ENCODE measurements at regions not wholly inside any gene's neighbourhood (a gene's known extent, or its start where the extent isn't known, plus 50 kb on each side); places are given as distances from the start of the nearest gene placed in this dataset.
"Not testable (repeated sequence)": the region's sequence is repeated elsewhere in the genome, so short reads cannot be mapped to it uniquely, and the experiment has no call there.

DNA sequence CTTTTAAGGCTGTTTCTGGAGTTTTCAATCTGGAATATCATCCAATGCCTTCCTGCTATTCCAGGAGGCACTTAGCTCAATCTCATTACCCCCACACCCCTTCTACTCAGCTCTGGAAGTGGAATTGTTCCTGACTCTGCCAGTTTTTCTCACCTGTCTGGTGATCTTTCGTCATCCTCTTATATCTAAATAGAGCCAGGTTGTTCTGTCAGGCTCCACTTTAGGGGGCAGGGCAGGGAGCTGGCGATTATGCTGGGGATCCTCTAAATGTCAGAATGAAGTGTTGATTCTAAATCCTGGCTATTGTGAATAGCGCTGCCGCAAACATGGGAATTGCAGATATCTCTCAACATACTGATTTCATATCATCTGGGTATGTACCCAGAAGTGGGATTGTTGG, 63.6 kb upstream of the ETV3 start:
- no peak overlapping the region for H3K9ac ChIP-seq (ENCODE audit: low read length in 2 of 2)

GRCh38 chr1:157200451-157200850, 62.3 kb upstream of the ETV3 start:
- no peak overlapping the region for H3K9ac ChIP-seq (ENCODE audit: low read length in 2 of 2)
- peaks cover 5 to 7% of the 10 kb centered on the region in 2 donors for H3K27me3 ChIP-seq (ENCODE audit: control insufficient read depth in 1 of 2, insufficient read depth in 2 of 2, low read length in 2 of 2)
- no peak overlapping the region for H3K4me3 ChIP-seq (ENCODE audit: low read length in 2 of 2)
- no peaks in the 10 kb centered on the region for H3K4me1 ChIP-seq (ENCODE audit: control insufficient read depth, insufficient read depth, low read length)
- H3K9me3 ChIP-seq (ENCODE audit: control insufficient read depth in 2 of 2, low read length in 2 of 2) = no peaks in the 10 kb centered on the region
- no peak overlapping the region for H3K27ac ChIP-seq (ENCODE audit: low read length)
- no peaks in the 10 kb centered on the region for H3K36me3 ChIP-seq (ENCODE audit: control insufficient read depth in 2 of 2, insufficient read depth in 2 of 2, low read length in 2 of 2)

More for the DNA sequence above, 63.6 kb upstream of the ETV3 start:
- no peak overlapping the region for H3K4me3 ChIP-seq (ENCODE audit: low read length in 2 of 2)
- H3K4me1 ChIP-seq (ENCODE audit: control insufficient read depth, insufficient read depth, low read length) = no peaks in the 10 kb centered on the region
- H3K36me3 ChIP-seq (ENCODE audit: control insufficient read depth in 2 of 2, insufficient read depth in 2 of 2, low read length in 2 of 2) = no peaks in the 10 kb centered on the region
- H3K9me3 ChIP-seq (ENCODE audit: control insufficient read depth in 2 of 2, low read length in 2 of 2) = no peaks in the 10 kb centered on the region
- H3K27ac ChIP-seq (ENCODE audit: low read length) = no peak overlapping the region
- peaks cover 5 to 7% of the 10 kb centered on the region in 2 donors for H3K27me3 ChIP-seq (ENCODE audit: control insufficient read depth in 1 of 2, insufficient read depth in 2 of 2, low read length in 2 of 2)

DNA sequence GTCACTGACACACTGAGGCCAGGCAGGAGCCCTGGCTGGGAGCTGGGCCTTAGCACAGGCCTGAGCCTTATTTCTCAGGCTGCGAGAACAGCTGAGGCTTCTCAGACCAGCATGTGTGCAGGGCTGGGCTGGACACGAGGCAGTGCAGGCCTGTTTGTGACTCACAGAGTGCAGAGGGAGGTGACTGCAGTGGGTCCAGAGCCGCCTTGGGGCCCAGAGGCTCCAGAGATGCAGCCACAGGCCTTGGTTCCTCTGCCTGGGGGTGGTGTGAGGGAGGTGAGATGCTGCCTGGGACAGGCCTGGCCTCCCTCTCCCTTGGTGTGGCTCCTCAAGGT, 61.2 kb upstream of the ETV3 start:
- H3K9me3 ChIP-seq (ENCODE audit: control insufficient read depth in 2 of 2, low read length in 2 of 2) = no peaks in the 10 kb centered on the region
- H3K9ac ChIP-seq (ENCODE audit: low read length in 2 of 2) = no peak overlapping the region

GRCh38 chr1:157198619-157199420, 60.6 kb upstream of the ETV3 start:
- Histone ChIP-seq H3K4me1 (ENCODE audit: control insufficient read depth, insufficient read depth, low read length) (no peaks in the 10 kb centered on the region), H3K27me3 (ENCODE audit: control insufficient read depth in 1 of 2, insufficient read depth in 2 of 2, low read length in 2 of 2) (peaks cover 5 to 16% of the 10 kb centered on the region in 2 donors), H3K9me3 (ENCODE audit: control insufficient read depth in 2 of 2, low read length in 2 of 2) (no peaks in the 10 kb centered on the region), H3K4me3 (ENCODE audit: low read length in 2 of 2) (no peak overlapping the region), H3K9ac (ENCODE audit: low read length in 2 of 2) (no peak overlapping the region), H3K27ac (ENCODE audit: low read length) (no peak overlapping the region), H3K36me3 (ENCODE audit: control insufficient read depth in 2 of 2, insufficient read depth in 2 of 2, low read length in 2 of 2) (no peaks in the 10 kb centered on the region)

More for the DNA sequence above, 61.2 kb upstream of the ETV3 start:
- Histone ChIP-seq H3K4me1 (ENCODE audit: control insufficient read depth, insufficient read depth, low read length) (no peaks in the 10 kb centered on the region), H3K27ac (ENCODE audit: low read length) (no peak overlapping the region), H3K27me3 (ENCODE audit: control insufficient read depth in 1 of 2, insufficient read depth in 2 of 2, low read length in 2 of 2) (peaks cover 5 to 13% of the 10 kb centered on the region in 2 donors), H3K4me3 (ENCODE audit: low read length in 2 of 2) (no peak overlapping the region), H3K36me3 (ENCODE audit: control insufficient read depth in 2 of 2, insufficient read depth in 2 of 2, low read length in 2 of 2) (no peaks in the 10 kb centered on the region)

DNA sequence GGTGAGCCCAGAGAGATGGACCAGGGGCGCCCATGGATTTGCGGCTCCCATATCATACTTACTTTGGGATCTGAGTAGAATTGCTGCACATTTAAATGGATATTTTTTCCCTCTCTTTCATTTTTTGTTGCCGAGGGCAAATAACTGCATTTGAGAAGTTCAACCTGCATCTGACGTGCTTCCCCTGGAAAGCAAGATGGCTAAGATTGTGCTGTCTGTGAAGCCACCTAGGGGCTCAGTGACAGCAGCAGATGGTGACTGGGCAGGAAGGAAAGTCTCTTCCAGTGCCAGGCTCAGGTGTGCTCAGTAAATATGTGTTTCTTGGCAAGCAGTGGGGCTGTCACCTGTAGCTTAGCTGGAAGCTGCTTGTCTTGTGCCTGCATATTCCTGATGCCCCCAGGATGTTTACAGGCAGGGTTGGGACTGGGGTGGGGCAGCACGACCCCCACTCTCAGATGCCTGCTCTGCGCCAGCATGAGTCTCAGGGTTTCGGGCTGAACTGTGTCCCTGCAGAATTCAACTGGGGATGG, 59.8 kb upstream of the ETV3 start:
- Histone ChIP-seq H3K36me3 (ENCODE audit: control insufficient read depth in 2 of 2, insufficient read depth in 2 of 2, low read length in 2 of 2) (no peaks in the 10 kb centered on the region), H3K4me3 (ENCODE audit: low read length in 2 of 2) (no peak overlapping the region), H3K27ac (ENCODE audit: low read length) (no peak overlapping the region), H3K9ac (ENCODE audit: low read length in 2 of 2) (no peak overlapping the region), H3K27me3 (ENCODE audit: control insufficient read depth in 1 of 2, insufficient read depth in 2 of 2, low read length in 2 of 2) (peaks cover 1 to 10% of the 10 kb centered on the region in 2 donors), H3K4me1 (ENCODE audit: control insufficient read depth, insufficient read depth, low read length) (no peaks in the 10 kb centered on the region), H3K9me3 (ENCODE audit: control insufficient read depth in 2 of 2, low read length in 2 of 2) (no peaks in the 10 kb centered on the region)

GRCh38 chr1:157196670-157197456, 58.7 kb upstream of the ETV3 start:
- not testable (repeated sequence) for H3K9ac ChIP-seq (ENCODE audit: low read length in 2 of 2); H3K27ac ChIP-seq (ENCODE audit: low read length); H3K4me1 ChIP-seq (ENCODE audit: control insufficient read depth, insufficient read depth, low read length); H3K9me3 ChIP-seq (ENCODE audit: control insufficient read depth in 2 of 2, low read length in 2 of 2); H3K36me3 ChIP-seq (ENCODE audit: control insufficient read depth in 2 of 2, insufficient read depth in 2 of 2, low read length in 2 of 2); H3K4me3 ChIP-seq (ENCODE audit: low read length in 2 of 2)
- H3K27me3 ChIP-seq (ENCODE audit: control insufficient read depth in 1 of 2, insufficient read depth in 2 of 2, low read length in 2 of 2) = peaks cover 0 to 14% of the 10 kb centered on the region in 2 donors

GRCh38 chr1:157196245-157196543, 58.0 kb upstream of the ETV3 start:
- no peak overlapping the region for H3K27ac ChIP-seq (ENCODE audit: low read length)
- peaks cover 0 to 14% of the 10 kb centered on the region in 2 donors for H3K27me3 ChIP-seq (ENCODE audit: control insufficient read depth in 1 of 2, insufficient read depth in 2 of 2, low read length in 2 of 2)
- H3K9me3 ChIP-seq (ENCODE audit: control insufficient read depth in 2 of 2, low read length in 2 of 2) = no peaks in the 10 kb centered on the region
- no peak overlapping the region for H3K4me3 ChIP-seq (ENCODE audit: low read length in 2 of 2)
- H3K36me3 ChIP-seq (ENCODE audit: control insufficient read depth in 2 of 2, insufficient read depth in 2 of 2, low read length in 2 of 2) = no peaks in the 10 kb centered on the region
- no peaks in the 10 kb centered on the region for H3K4me1 ChIP-seq (ENCODE audit: control insufficient read depth, insufficient read depth, low read length)
- H3K9ac ChIP-seq (ENCODE audit: low read length in 2 of 2) = no peak overlapping the region

GRCh38 chr1:157195521-157196244, 57.5 kb upstream of the ETV3 start:
- H3K27me3 ChIP-seq (ENCODE audit: control insufficient read depth in 1 of 2, insufficient read depth in 2 of 2, low read length in 2 of 2) = peaks cover 0 to 14% of the 10 kb centered on the region in 2 donors
- no peak overlapping the region for H3K4me3 ChIP-seq (ENCODE audit: low read length in 2 of 2)
- no peaks in the 10 kb centered on the region for H3K9me3 ChIP-seq (ENCODE audit: control insufficient read depth in 2 of 2, low read length in 2 of 2)
- H3K27ac ChIP-seq (ENCODE audit: low read length) = no peak overlapping the region
- H3K36me3 ChIP-seq (ENCODE audit: control insufficient read depth in 2 of 2, insufficient read depth in 2 of 2, low read length in 2 of 2) = no peaks in the 10 kb centered on the region
- H3K4me1 ChIP-seq (ENCODE audit: control insufficient read depth, insufficient read depth, low read length) = no peaks in the 10 kb centered on the region
- no peak overlapping the region for H3K9ac ChIP-seq (ENCODE audit: low read length in 2 of 2)

- no peak overlapping the region for H3K27ac ChIP-seq (ENCODE audit: low read length)
- no peaks in the 10 kb centered on the region for H3K4me1 ChIP-seq (ENCODE audit: control insufficient read depth, insufficient read depth, low read length)
- H3K27me3 ChIP-seq (ENCODE audit: control insufficient read depth in 1 of 2, insufficient read depth in 2 of 2, low read length in 2 of 2) = peaks cover 0 to 14% of the 10 kb centered on the region in 2 donors
- no peak overlapping the region for H3K4me3 ChIP-seq (ENCODE audit: low read length in 2 of 2)
- no peaks in the 10 kb centered on the region for H3K36me3 ChIP-seq (ENCODE audit: control insufficient read depth in 2 of 2, insufficient read depth in 2 of 2, low read length in 2 of 2)
- H3K9ac ChIP-seq (ENCODE audit: low read length in 2 of 2) = no peak overlapping the region
- H3K9me3 ChIP-seq (ENCODE audit: control insufficient read depth in 2 of 2, low read length in 2 of 2) = no peaks in the 10 kb centered on the region
These were observed 56.7 kb upstream of the ETV3 start for GRCh38 chr1:157194731-157195520.
